ENCODE measurements at regions not wholly inside any gene's neighbourhood (a gene's known extent, or its start where the extent isn't known, plus 50 kb on each side); places are given as distances from the start of the nearest gene placed in this dataset.
A peak's percentile ranks its signal among the peaks of the same experiment; 100 is the strongest.

- 79% methylated on average over 4 of the region's 6 CpGs for WGBS (ENCODE audit: insufficient coverage, low coverage, low lambda C conversion rate, missing lambda C conversion rate)
- ATAC-seq, result no peak
- peak in 1 of 3 donors; percentile 31 for DNase-seq
These were observed 90.9 kb downstream of the CTTN start for GRCh38 chr11:70489276-70489675.

GRCh38 chr11:70490208-70490607, 91.9 kb downstream of the CTTN start:
- Histone ChIP-seq H3K27me3 (no peaks in the 10 kb centered on the region), H3K27ac (no peak overlapping the region), H3K36me3 (no peaks in the 10 kb centered on the region), H3K4me3 (no peak overlapping the region), H3K9me3 (no peaks in the 10 kb centered on the region), H3K4me1 (peaks cover 0 to 5% (median 0%) of the 10 kb centered on the region in 4 donors)
- ATAC-seq (no peak), DNase-seq (peak in 2 of 3 donors; percentile 6 to 35)
- no peak for TF ChIP-seq POLR2A (IDR thresholded peaks at IDR 0.05)
- TF ChIP-seq CTCF (IDR thresholded peaks at IDR 0.05), result no peak
- intact Hi-C loops (cut with DNase I), result no loop called here
- WGBS (ENCODE audit: insufficient coverage, low coverage, low lambda C conversion rate, missing lambda C conversion rate), result no CpG with 5 or more reads among the region's 13 CpGs

More at GRCh38 chr11:70489276-70489675, 90.9 kb downstream of the CTTN start:
- H3K4me3 ChIP-seq, result no peak overlapping the region
- H3K9me3 ChIP-seq, result no peaks in the 10 kb centered on the region
- peaks cover 0 to 5% (median 0%) of the 10 kb centered on the region in 4 donors for H3K4me1 ChIP-seq
- no peak for TF ChIP-seq POLR2A (IDR thresholded peaks at IDR 0.05)
- TF ChIP-seq CTCF (IDR thresholded peaks at IDR 0.05), result no peak
- H3K36me3 ChIP-seq, result peaks cover 0 to 4% (median 0%) of the 10 kb centered on the region in 4 donors
- H3K27ac ChIP-seq, result no peak overlapping the region
- intact Hi-C loops (cut with DNase I), result no loop called here
- no peaks in the 10 kb centered on the region for H3K27me3 ChIP-seq

DNA sequence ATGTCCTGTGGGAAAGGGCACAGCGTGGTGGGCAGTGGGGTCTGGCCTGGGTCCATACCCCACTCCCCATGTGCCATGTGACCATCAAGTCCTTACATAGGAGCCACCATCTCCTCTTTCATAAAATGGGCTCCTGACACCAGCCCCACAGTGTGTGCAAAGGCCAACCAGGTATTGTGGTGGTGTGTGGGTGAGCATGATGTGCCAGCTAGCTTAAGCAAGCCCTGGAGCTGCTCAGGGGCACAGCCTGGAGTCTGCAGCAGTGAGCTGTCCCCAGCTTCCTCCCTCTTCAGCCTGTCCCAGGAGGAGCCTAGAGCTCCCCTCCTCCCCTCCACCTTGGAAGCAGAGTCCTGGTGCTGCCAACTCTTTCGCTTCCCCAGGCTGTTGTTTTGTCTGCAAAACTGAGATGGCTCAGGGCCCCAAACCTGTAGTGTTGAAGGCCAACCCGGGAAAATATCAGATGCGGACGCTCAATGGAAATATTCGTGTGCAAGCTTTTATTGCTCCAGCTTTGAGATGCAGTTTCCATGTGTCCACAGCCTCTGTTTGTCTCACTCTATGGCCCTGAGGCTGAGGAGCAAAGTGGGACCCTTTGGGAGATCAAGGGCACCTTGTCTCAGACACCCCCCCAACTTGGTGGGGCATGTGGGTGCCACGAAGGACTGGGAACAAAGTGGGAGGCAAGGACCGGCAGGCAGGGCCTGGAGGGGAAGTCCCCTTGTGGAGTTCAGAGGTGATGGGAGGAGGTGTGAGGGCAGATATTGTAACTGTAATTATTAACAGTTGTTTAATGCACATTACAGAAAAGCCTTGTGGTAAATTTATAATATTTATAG, 92.6 kb downstream of the CTTN start:
- DNase-seq (peak in 2 of 3 donors; percentile 4 to 27), ATAC-seq (no peak)
- no peaks in the 10 kb centered on the region for H3K36me3 ChIP-seq
- no peak overlapping the region for H3K4me3 ChIP-seq
- H3K27me3 ChIP-seq, result no peaks in the 10 kb centered on the region
- 86% methylated on average over 7 of the region's 8 CpGs for WGBS (ENCODE audit: insufficient coverage, low coverage, low lambda C conversion rate, missing lambda C conversion rate)
- intact Hi-C loops (cut with DNase I), result no loop called here
- no peaks in the 10 kb centered on the region for H3K9me3 ChIP-seq
- no peak overlapping the region for H3K27ac ChIP-seq
- H3K4me1 ChIP-seq, result peaks cover 0 to 5% (median 0%) of the 10 kb centered on the region in 4 donors
- TF ChIP-seq POLR2A (IDR thresholded peaks at IDR 0.05), result no peak
- no peak for TF ChIP-seq CTCF (IDR thresholded peaks at IDR 0.05)

DNA sequence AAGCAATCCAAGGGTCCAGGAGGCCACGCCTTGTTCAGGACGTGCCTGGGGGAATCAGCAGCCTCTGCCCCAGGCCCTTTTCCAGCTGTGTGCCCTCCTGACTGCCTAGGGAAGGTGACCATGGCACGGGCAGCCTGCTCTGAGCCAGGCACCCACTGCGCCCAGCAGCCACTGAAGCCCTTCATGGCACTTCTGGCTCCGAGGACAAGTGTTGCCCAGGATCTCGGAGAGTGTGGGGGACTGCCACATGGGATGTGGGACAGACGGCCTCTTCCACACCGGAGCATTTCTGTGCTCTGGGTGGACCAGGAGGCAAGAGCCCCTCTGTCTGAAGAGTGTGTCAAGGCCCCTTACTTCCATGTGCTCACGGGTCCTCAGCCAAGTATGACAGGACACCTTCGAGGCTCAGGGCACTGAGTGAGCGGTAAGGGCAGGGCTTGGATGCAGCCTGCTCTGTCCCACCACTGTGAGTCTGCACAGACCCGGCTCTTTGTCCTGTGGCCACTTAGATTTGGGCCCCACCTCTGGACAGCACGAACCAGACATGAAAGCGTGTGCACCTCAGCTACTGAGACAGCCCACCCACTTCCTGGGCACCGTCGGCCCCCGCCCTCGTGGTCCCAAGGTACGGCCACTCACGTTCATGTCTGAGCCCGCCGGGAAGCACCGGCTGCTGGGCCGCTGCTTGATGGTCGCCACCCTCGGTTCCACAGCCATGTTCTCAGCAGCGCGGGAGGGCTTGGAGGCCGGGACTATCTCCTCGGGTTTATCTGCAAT, 93.6 kb downstream of the CTTN start:
- Histone ChIP-seq H3K27ac (no peak overlapping the region), H3K27me3 (no peaks in the 10 kb centered on the region), H3K9me3 (no peaks in the 10 kb centered on the region), H3K36me3 (no peaks in the 10 kb centered on the region), H3K4me1 (peaks cover 0 to 5% (median 0%) of the 10 kb centered on the region in 4 donors), H3K4me3 (no peak overlapping the region)
- intact Hi-C loops (cut with DNase I), result no loop called here
- no peak for ATAC-seq
- TF ChIP-seq CTCF (IDR thresholded peaks at IDR 0.05) (no peak), POLR2A (IDR thresholded peaks at IDR 0.05) (no peak)
- WGBS (ENCODE audit: insufficient coverage, low coverage, low lambda C conversion rate, missing lambda C conversion rate), result no CpG with 5 or more reads among the region's 30 CpGs
- peak in 2 of 3 donors; percentile 12 to 53 for DNase-seq
